B cell (primary cell): ENCODE measurements at regions not wholly inside any gene's neighbourhood (a gene's known extent, or its start where the extent isn't known, plus 50 kb on each side); places are given as distances from the start of the nearest gene placed in this dataset.

Experiments
- ATAC-seq: fragments of 200-7000 bp; cut with Tn5 transposase; one replicate; pipeline ENCODE4 v1.10.0; 2021; ENCODE audit warnings: low read depth, mild to moderate bottlenecking, moderate number of reproducible peaks, moderate library complexity
- CTCF ChIA-PET: fragments of 350-600 bp; sonication (Branson Sonifier 250); formaldehyde crosslinking; loops from one replicate; lab custom pipeline; 2021; ENCODE audit warnings: antibody characterized with exemption, inconsistent platforms; lab: Charles Lee
- POLR2A ChIA-PET: fragments of 350-600 bp; sonication (Branson Sonifier 250); formaldehyde crosslinking; loops from one replicate; lab custom pipeline; 2021; ENCODE audit warnings: antibody characterized with exemption; lab: Charles Lee
- DNase-seq: peaks from one replicate; pipeline ENCODE4 v3.0.0; 2013
- H2AFZ ChIP-seq: 2 replicates; pipeline ENCODE4 v1.6.1; 2012; ENCODE audit warnings: mild to moderate bottlenecking, low read depth, low read length; ENCODE audit not compliant: insufficient read depth, poor library complexity, severe bottlenecking
- H3K27ac ChIP-seq, 2 donors: 1 replicate in 1 of 2; 2 replicates in 1 of 2; pipeline ENCODE4 v1.5.1; 2012 to 2013; ENCODE audit warnings: low read length in 2 of 2, mild to moderate bottlenecking in 2 of 2, moderate library complexity in 1 of 2
- H3K27me3 ChIP-seq, 4 experiments: fragments of 200-600 bp in 1 of 4; sonication (generic) in 1 of 4; replicated peaks in 1 of 4; 1 replicate in 2 of 4; 2 replicates in 2 of 4; pipeline versions ENCODE4 v1.6.1 to v1.7.0; 2013 to 2016; ENCODE audit warnings: low read length in 3 of 4, mild to moderate bottlenecking in 2 of 4, mixed read lengths in 1 of 4, moderate library complexity in 1 of 4; ENCODE audit not compliant: insufficient read depth in 4 of 4, control insufficient read depth in 3 of 4; ENCODE audit errors: control extremely low read depth in 1 of 4
- H3K36me3 ChIP-seq, 2 experiments: replicated peaks in 1 of 2; 1 replicate in 1 of 2; 2 replicates in 1 of 2; pipeline versions ENCODE4 v1.6.1 to v1.7.1; 2013; ENCODE audit warnings: low read length in 1 of 2; ENCODE audit not compliant: insufficient read depth in 2 of 2, control insufficient read depth in 1 of 2; ENCODE audit errors: control extremely low read depth in 1 of 2, extremely low read depth in 1 of 2
- H3K4me1 ChIP-seq, 2 donors: fragments of 200-600 bp in 1 of 2; sonication (generic) in 1 of 2; 1 replicate in 1 of 2; 2 replicates in 1 of 2; pipeline versions ENCODE4 v1.5.1 to v1.6.1; 2013 to 2017; ENCODE audit warnings: low read length in 2 of 2; ENCODE audit not compliant: control insufficient read depth in 2 of 2, insufficient read depth in 2 of 2
- H3K4me2 ChIP-seq: replicated peaks from 2 replicates; pipeline ENCODE3; 2012; ENCODE audit warnings: mild to moderate bottlenecking, low read depth, low read length; ENCODE audit not compliant: poor library complexity, severe bottlenecking
- H3K4me3 ChIP-seq, 5 experiments: fragments of 200-600 bp in 1 of 5; sonication (generic) in 1 of 5; 1 replicate in 3 of 5; 2 replicates in 2 of 5; pipeline versions ENCODE4 v1.5.1 to v1.7.0; 2011 to 2016; ENCODE audit warnings: low read length in 4 of 5, mild to moderate bottlenecking in 4 of 5, low read depth in 2 of 5, control low read depth in 1 of 5, moderate library complexity in 1 of 5; ENCODE audit not compliant: insufficient read depth in 1 of 5; ENCODE audit errors: control extremely low read depth in 1 of 5, extremely low read depth in 1 of 5
- H3K79me2 ChIP-seq: fragments of 200-600 bp; sonication (generic); one replicate; pipeline ENCODE4 v1.6.0; 2016; ENCODE audit warnings: low read length; ENCODE audit not compliant: control insufficient read depth, insufficient read depth
- H3K9ac ChIP-seq: fragments of 200-600 bp; sonication (generic); 2 replicates; pipeline ENCODE4 v1.6.1; 2017; ENCODE audit warnings: mild to moderate bottlenecking, low read length, moderate library complexity
- H3K9me3 ChIP-seq, 3 donors: one replicate each; pipeline versions ENCODE4 v1.6.1 to v1.7.1; 2013; ENCODE audit warnings: low read length in 2 of 3; ENCODE audit not compliant: control insufficient read depth in 2 of 3, insufficient read depth in 1 of 3; ENCODE audit errors: control extremely low read depth in 1 of 3
- H4K20me1 ChIP-seq: 2 replicates; pipeline ENCODE4 v1.6.0; 2012; ENCODE audit warnings: mild to moderate bottlenecking, low read length; ENCODE audit not compliant: insufficient read depth, control insufficient read depth, poor library complexity, severe bottlenecking
- H3K27ac Mint-ChIP-seq: one replicate; pipeline ENCODE4 v1.8.0; 2021; ENCODE audit warnings: mixed read lengths
- H3K27me3 Mint-ChIP-seq: one replicate; pipeline ENCODE4 v1.8.0; 2021; ENCODE audit warnings: mixed read lengths
- H3K4me1 Mint-ChIP-seq: one replicate; pipeline ENCODE4 v1.8.0; 2021; ENCODE audit warnings: mixed read lengths
- H3K4me3 Mint-ChIP-seq: one replicate; pipeline ENCODE4 v1.8.0; 2021; ENCODE audit warnings: mixed read lengths
- H3K9me3 Mint-ChIP-seq: one replicate; pipeline ENCODE4 v1.8.0; 2022; ENCODE audit warnings: mixed read lengths; ENCODE audit not compliant: insufficient read depth
- EZH2 ChIP-seq: IDR thresholded peaks from 2 replicates; pipeline ENCODE4 v1.6.1; 2012; ENCODE audit warnings: borderline replicate concordance, low read depth, mild to moderate bottlenecking, moderate library complexity, low read length; ENCODE audit not compliant: insufficient read depth, poor library complexity, severe bottlenecking
- WGBS: methylation state at CpG from one replicate; pipeline ENCODE4 v1.1.5; 2013; ENCODE audit warnings: missing lambda C conversion rate; ENCODE audit not compliant: insufficient coverage; 5-methylcytosine and 5-hydroxymethylcytosine counted together
- intact Hi-C: fragments of 100-400 bp; cut with micrococcal nuclease; formaldehyde crosslinking; loops from one replicate; pipeline ENCODE4 v1.10.0; 2022
- TF ChIP-seq, protein P1 (sequence below): fragments of 200-600 bp; IDR thresholded peaks from one replicate; pipeline ENCODE4 v1.8.0; 2022; ENCODE audit warnings: antibody characterized with exemption, mild to moderate bottlenecking

DNA sequence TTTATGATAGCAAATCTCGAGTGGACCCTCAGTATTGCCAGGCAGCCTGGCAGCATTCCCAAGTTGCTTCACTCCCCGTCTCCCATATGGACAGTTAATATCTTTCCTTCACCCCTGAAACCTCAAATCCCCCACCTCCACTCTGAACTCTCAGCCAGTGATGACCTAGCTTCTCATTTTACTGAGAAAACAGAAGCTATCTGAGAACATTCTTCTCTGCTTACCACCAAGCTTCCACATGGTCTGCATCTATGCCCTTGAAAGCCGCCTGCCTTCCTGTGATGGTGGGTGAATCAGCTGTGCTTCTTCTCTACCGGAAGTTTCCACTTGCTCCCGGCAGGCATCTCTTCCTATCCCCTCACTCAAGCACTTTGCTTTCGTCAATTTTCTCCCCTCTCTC lies 529.2 kb downstream of the EPHA4 start:
- no peak for ATAC-seq
- Mint-ChIP-seq H3K27ac (no peak overlapping the region), H3K4me3 (no peak overlapping the region), H3K27me3 (peaks cover 3% of the 10 kb centered on the region), H3K9me3 (no peaks in the 10 kb centered on the region), H3K4me1 (no peaks in the 10 kb centered on the region)
- no peak for DNase-seq
- TF ChIP-seq EZH2 = no peak
- TF ChIP-seq, protein P1, sequence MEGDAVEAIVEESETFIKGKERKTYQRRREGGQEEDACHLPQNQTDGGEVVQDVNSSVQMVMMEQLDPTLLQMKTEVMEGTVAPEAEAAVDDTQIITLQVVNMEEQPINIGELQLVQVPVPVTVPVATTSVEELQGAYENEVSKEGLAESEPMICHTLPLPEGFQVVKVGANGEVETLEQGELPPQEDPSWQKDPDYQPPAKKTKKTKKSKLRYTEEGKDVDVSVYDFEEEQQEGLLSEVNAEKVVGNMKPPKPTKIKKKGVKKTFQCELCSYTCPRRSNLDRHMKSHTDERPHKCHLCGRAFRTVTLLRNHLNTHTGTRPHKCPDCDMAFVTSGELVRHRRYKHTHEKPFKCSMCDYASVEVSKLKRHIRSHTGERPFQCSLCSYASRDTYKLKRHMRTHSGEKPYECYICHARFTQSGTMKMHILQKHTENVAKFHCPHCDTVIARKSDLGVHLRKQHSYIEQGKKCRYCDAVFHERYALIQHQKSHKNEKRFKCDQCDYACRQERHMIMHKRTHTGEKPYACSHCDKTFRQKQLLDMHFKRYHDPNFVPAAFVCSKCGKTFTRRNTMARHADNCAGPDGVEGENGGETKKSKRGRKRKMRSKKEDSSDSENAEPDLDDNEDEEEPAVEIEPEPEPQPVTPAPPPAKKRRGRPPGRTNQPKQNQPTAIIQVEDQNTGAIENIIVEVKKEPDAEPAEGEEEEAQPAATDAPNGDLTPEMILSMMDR = no peak
- Histone ChIP-seq H3K27me3 (no peaks in the 10 kb centered on the region), H3K9ac (no peak overlapping the region), H3K9me3 (no peaks in the 10 kb centered on the region), H3K4me2 (no peak overlapping the region), H3K79me2 (no peaks in the 10 kb centered on the region), H3K4me3 (no peak overlapping the region), H2AFZ (no peak overlapping the region), H3K27ac (no peak overlapping the region), H3K4me1 (no peaks in the 10 kb centered on the region), H3K36me3 (no peaks in the 10 kb centered on the region), H4K20me1 (no peaks in the 10 kb centered on the region)
- WGBS = 96% methylated on average over 3 of the region's 6 CpGs
- POLR2A ChIA-PET = no interaction called here
- intact Hi-C loops = no loop called here
- CTCF ChIA-PET = interaction anchor here (0.7 kb wide), 1 partner anchor 169 kb away, joined by 4 read pairs; no protein-coding TSS in a partner anchor

DNA sequence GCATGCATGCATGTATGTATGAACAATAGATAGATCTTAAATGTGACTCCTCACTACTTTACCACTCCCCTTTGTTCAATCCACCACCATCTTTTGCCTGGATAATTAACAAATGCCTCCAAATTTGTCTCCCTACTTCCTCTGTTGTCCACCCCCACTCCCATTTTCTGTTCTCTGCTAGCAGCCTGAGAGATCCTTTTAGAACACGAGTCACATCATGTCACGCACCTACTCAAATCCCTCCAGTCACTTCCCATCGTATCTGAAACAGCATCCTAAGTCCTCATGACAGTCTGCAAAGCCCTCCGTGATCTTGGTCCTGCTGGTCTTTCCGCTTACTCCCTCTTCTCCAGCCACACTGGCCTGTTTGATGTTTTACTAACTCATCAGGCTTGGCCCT lies 527.3 kb downstream of the EPHA4 start:
- H4K20me1 ChIP-seq = no peaks in the 10 kb centered on the region
- WGBS = 91% methylated on average over 5 of the region's 5 CpGs
- CTCF ChIA-PET = no interaction called here
- H3K4me2 ChIP-seq = no peak overlapping the region
- ATAC-seq (no peak), DNase-seq (no peak)
- H3K4me1 ChIP-seq = no peaks in the 10 kb centered on the region
- no peaks in the 10 kb centered on the region for H3K27me3 ChIP-seq
- no peak overlapping the region for H2AFZ ChIP-seq
- intact Hi-C loops = no loop called here
- H3K4me1 Mint-ChIP-seq = no peaks in the 10 kb centered on the region
- H3K79me2 ChIP-seq = no peaks in the 10 kb centered on the region
- no peak overlapping the region for H3K4me3 ChIP-seq
- TF ChIP-seq, protein P1 = no peak
- no peak for TF ChIP-seq EZH2
- peaks cover 3% of the 10 kb centered on the region for H3K27me3 Mint-ChIP-seq
- POLR2A ChIA-PET = no interaction called here
- no peak overlapping the region for H3K27ac Mint-ChIP-seq
- no peaks in the 10 kb centered on the region for H3K9me3 ChIP-seq
- H3K4me3 Mint-ChIP-seq = no peak overlapping the region
- no peaks in the 10 kb centered on the region for H3K9me3 Mint-ChIP-seq
- no peaks in the 10 kb centered on the region for H3K36me3 ChIP-seq
- no peak overlapping the region for H3K9ac ChIP-seq
- no peak overlapping the region for H3K27ac ChIP-seq
